HL-60 (cell line): ENCODE measurements at regions not wholly inside any gene's neighbourhood (a gene's known extent, or its start where the extent isn't known, plus 50 kb on each side); places are given as distances from the start of the nearest gene placed in this dataset.

Source experiments
- DNase-seq, 2 experiments: peaks; one replicate each; pipeline ENCODE4 v3.0.0-alpha.2; 2010 to 2020; ENCODE audit warnings: low read depth in 1 of 2, low spot score in 1 of 2
- H3K27ac ChIP-seq: fragments of 250-450 bp; sonication (Bioruptor Pico); replicated peaks from 2 replicates; pipeline ENCODE4 v1.5.1; 2020; ENCODE audit warnings: mild to moderate bottlenecking, moderate library complexity
- H3K27me3 ChIP-seq: fragments of 250-450 bp; sonication (Bioruptor Pico); 2 replicates; pipeline ENCODE4 v1.5.1; 2021; ENCODE audit warnings: mild to moderate bottlenecking, moderate library complexity; ENCODE audit not compliant: insufficient read depth, poor library complexity, severe bottlenecking
- H3K4me3 ChIP-seq: replicated peaks from 2 replicates; pipeline ENCODE4 v1.5.1; 2011; ENCODE audit warnings: mild to moderate bottlenecking, control low read depth, low read length; ENCODE audit not compliant: insufficient read depth
- GABPA ChIP-seq: IDR thresholded peaks from 2 replicates; pipeline ENCODE4 v1.6.1; 2012; ENCODE audit warnings: low read depth
- POLR2AphosphoS5 ChIP-seq: IDR thresholded peaks from 2 replicates; pipeline ENCODE4 v1.6.1; 2012; ENCODE audit warnings: low read depth
- SPI1 ChIP-seq: IDR thresholded peaks from 2 replicates; pipeline ENCODE4 v1.6.1; 2012; ENCODE audit warnings: low read depth, mild to moderate bottlenecking, borderline replicate concordance
- TF ChIP-seq, protein P1 (sequence below): IDR thresholded peaks from 2 replicates; pipeline ENCODE4 v1.6.1; 2012; ENCODE audit warnings: low read depth; ENCODE audit not compliant: insufficient replicate concordance
- TF ChIP-seq, protein P2 (sequence below): IDR thresholded peaks from one replicate; pipeline ENCODE4 v1.5.1; 2011; ENCODE audit warnings: low read length, control low read depth, inconsistent platforms; ENCODE audit not compliant: insufficient read depth

DNA sequence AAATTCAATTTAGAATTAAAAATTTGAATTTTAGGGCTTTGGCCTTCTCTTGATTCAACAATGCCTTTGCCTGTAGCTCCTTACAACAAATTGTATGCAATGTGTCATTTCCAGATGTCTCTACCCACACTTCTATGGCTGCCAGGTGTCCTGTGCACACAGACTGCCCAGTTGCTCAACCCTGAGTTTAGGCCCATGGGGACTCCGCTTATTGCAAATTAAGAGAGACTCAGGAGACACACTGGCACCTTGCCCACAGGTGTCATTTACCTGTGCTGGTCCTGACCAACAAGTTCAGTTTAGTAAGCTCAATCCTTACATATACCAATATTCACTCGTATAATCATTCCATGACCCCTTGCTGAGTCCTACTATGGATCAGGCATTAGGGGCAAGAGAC, 236.1 kb downstream of the OMA1 start:
- Histone ChIP-seq H3K4me3 (no peak overlapping the region), H3K27me3 (peaks cover 3% of the 10 kb centered on the region), H3K27ac (no peak overlapping the region)
- DNase-seq: no peak
- no peak for TF ChIP-seq GABPA

DNA sequence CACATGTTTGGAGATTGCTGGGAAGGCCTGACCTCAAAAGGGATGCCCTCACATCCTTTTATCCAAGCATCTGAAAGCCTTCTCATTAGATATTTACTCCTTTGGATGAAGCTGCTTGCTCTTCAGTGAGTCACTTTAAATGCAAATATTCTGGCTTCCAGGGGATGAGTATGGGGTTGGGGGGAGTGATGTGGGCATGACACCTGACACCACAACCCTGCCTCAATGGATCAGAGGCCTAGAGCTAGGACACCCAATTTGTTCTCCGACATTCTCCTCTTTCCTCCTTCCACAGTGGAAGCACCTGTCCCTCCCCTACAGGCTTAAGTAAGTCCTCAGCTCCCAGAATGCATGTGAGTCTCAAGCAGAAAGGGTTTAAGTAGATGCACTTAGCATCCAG, 238.3 kb downstream of the OMA1 start:
- H3K27me3 ChIP-seq: peaks cover 3% of the 10 kb centered on the region
- TF ChIP-seq, protein P1, sequence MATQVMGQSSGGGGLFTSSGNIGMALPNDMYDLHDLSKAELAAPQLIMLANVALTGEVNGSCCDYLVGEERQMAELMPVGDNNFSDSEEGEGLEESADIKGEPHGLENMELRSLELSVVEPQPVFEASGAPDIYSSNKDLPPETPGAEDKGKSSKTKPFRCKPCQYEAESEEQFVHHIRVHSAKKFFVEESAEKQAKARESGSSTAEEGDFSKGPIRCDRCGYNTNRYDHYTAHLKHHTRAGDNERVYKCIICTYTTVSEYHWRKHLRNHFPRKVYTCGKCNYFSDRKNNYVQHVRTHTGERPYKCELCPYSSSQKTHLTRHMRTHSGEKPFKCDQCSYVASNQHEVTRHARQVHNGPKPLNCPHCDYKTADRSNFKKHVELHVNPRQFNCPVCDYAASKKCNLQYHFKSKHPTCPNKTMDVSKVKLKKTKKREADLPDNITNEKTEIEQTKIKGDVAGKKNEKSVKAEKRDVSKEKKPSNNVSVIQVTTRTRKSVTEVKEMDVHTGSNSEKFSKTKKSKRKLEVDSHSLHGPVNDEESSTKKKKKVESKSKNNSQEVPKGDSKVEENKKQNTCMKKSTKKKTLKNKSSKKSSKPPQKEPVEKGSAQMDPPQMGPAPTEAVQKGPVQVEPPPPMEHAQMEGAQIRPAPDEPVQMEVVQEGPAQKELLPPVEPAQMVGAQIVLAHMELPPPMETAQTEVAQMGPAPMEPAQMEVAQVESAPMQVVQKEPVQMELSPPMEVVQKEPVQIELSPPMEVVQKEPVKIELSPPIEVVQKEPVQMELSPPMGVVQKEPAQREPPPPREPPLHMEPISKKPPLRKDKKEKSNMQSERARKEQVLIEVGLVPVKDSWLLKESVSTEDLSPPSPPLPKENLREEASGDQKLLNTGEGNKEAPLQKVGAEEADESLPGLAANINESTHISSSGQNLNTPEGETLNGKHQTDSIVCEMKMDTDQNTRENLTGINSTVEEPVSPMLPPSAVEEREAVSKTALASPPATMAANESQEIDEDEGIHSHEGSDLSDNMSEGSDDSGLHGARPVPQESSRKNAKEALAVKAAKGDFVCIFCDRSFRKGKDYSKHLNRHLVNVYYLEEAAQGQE: no peak
- TF ChIP-seq GABPA: no peak
- no peak for TF ChIP-seq POLR2AphosphoS5
- TF ChIP-seq, protein P2, sequence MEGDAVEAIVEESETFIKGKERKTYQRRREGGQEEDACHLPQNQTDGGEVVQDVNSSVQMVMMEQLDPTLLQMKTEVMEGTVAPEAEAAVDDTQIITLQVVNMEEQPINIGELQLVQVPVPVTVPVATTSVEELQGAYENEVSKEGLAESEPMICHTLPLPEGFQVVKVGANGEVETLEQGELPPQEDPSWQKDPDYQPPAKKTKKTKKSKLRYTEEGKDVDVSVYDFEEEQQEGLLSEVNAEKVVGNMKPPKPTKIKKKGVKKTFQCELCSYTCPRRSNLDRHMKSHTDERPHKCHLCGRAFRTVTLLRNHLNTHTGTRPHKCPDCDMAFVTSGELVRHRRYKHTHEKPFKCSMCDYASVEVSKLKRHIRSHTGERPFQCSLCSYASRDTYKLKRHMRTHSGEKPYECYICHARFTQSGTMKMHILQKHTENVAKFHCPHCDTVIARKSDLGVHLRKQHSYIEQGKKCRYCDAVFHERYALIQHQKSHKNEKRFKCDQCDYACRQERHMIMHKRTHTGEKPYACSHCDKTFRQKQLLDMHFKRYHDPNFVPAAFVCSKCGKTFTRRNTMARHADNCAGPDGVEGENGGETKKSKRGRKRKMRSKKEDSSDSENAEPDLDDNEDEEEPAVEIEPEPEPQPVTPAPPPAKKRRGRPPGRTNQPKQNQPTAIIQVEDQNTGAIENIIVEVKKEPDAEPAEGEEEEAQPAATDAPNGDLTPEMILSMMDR: no peak
- TF ChIP-seq SPI1: no peak
- DNase-seq: no peak

DNA sequence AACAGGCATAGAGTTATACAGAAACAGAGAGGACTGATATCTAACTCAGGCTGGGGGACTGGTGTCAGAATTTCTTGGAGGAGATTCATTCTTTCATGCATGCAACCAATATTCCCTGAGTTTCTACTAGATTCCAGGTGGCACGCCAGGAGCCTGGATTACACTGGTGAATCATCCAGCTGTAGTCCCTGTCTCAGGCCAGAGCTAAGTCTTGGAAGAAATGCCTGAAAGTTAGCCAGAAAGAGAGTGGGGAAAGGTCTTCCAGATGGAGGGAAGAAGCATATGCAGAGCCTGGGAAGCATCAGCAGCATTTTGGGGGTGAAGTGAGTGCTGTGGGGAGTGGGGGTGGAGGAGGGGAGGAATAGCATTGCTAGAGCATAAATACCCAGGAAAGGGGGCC, 239.1 kb downstream of the OMA1 start:
- no peak overlapping the region for H3K27ac ChIP-seq
- no peak for DNase-seq
- H3K27me3 ChIP-seq: no peaks in the 10 kb centered on the region
- TF ChIP-seq SPI1 (no peak), POLR2AphosphoS5 (no peak), GABPA (no peak)
- TF ChIP-seq, protein P2: no peak
- TF ChIP-seq, protein P1: no peak
- H3K4me3 ChIP-seq: no peak overlapping the region

More for the DNA sequence above, 238.3 kb downstream of the OMA1 start:
- Histone ChIP-seq H3K4me3 (no peak overlapping the region), H3K27ac (no peak overlapping the region)

DNA sequence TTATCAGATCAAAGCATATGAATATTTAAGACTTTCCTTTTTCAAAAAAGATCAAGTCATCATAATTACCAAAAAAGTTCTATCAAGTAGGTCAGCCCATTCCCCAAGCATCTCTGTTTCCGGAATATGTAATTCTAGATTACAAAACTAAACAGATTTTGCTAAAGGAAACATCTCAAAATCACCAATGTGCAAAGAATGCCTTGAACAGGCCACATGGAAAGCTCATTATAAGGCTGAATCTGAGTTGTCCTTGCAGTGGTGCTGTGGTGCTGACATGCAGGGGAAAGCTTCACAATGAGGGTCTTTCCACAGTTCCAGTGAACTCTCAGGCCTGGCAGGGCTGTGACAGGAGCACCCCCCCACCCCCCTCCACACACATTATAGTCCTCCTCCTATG, 240.9 kb downstream of the OMA1 start:
- no peak overlapping the region for H3K4me3 ChIP-seq
- no peak overlapping the region for H3K27ac ChIP-seq
- no peak for TF ChIP-seq POLR2AphosphoS5
- TF ChIP-seq, protein P1: no peak
- no peak for TF ChIP-seq GABPA
- TF ChIP-seq SPI1: no peak
- TF ChIP-seq, protein P2: no peak
- H3K27me3 ChIP-seq: no peaks in the 10 kb centered on the region
- DNase-seq: no peak
